CD4-positive, alpha-beta memory T cell (primary cell): ENCODE measurements at regions not wholly inside any gene's neighbourhood (a gene's known extent, or its start where the extent isn't known, plus 50 kb on each side); places are given as distances from the start of the nearest gene placed in this dataset.
"Not testable (repeated sequence)": the region's sequence is repeated elsewhere in the genome, so short reads cannot be mapped to it uniquely, and the experiment has no call there.

Experiments used
- CTCF ChIA-PET: fragments of 350-600 bp; sonication (Branson Sonifier 250); formaldehyde crosslinking; loops from one replicate; lab custom pipeline; 2021; ENCODE audit warnings: inconsistent platforms; ENCODE audit not compliant: partially characterized antibody; lab: Charles Lee
- POLR2A ChIA-PET: fragments of 350-600 bp; sonication (Branson Sonifier 250); formaldehyde crosslinking; loops from one replicate; lab custom pipeline; 2021; ENCODE audit not compliant: partially characterized antibody; lab: Charles Lee
- DNase-seq, 5 donors: peaks; one replicate each; pipeline versions ENCODE4 v3.0.0 to v3.0.0-alpha.2; 2020 to 2022; ENCODE audit warnings: mixed read lengths in 1 of 5
- H3K27ac ChIP-seq: one replicate; pipeline ENCODE4 v1.7.0; 2013; ENCODE audit warnings: low read depth, low read length
- H3K27me3 ChIP-seq: 2 replicates; pipeline ENCODE4 v1.7.0; 2013; ENCODE audit warnings: mild to moderate bottlenecking, low read length, moderate library complexity; ENCODE audit not compliant: insufficient read depth
- H3K36me3 ChIP-seq: 2 replicates; pipeline ENCODE4 v1.7.0; 2013; ENCODE audit warnings: mild to moderate bottlenecking, low read length, moderate library complexity; ENCODE audit not compliant: insufficient read depth
- H3K4me1 ChIP-seq: 2 replicates; pipeline ENCODE4 v1.7.0; 2013; ENCODE audit warnings: mild to moderate bottlenecking, low read length, moderate library complexity; ENCODE audit not compliant: insufficient read depth
- H3K4me3 ChIP-seq, 2 donors: one replicate each; pipeline ENCODE4 v1.7.0; 2013; ENCODE audit warnings: low read length in 2 of 2, mild to moderate bottlenecking in 1 of 2
- H3K9me3 ChIP-seq, 2 donors: one replicate each; pipeline ENCODE4 v1.7.0; 2013; ENCODE audit warnings: low read length in 2 of 2, control low read depth in 1 of 2; ENCODE audit not compliant: control insufficient read depth in 1 of 2
- H3K27ac Mint-ChIP-seq, 7 donors: one replicate each; pipeline ENCODE4 v1.8.0; 2020 to 2021; ENCODE audit warnings: mixed read lengths in 7 of 7, mild to moderate bottlenecking in 6 of 7, inconsistent platforms in 3 of 7, moderate library complexity in 3 of 7
- H3K27me3 Mint-ChIP-seq, 2 donors: one replicate each; pipeline ENCODE4 v1.8.0; 2020 to 2021; ENCODE audit warnings: mixed read lengths in 2 of 2
- H3K36me3 Mint-ChIP-seq, 2 donors: one replicate each; pipeline ENCODE4 v1.8.0; 2020 to 2021; ENCODE audit warnings: mixed read lengths in 2 of 2, inconsistent platforms in 1 of 2, mild to moderate bottlenecking in 1 of 2
- H3K4me1 Mint-ChIP-seq, 4 donors: one replicate each; pipeline ENCODE4 v1.8.0; 2020 to 2021; ENCODE audit warnings: mixed read lengths in 4 of 4, mild to moderate bottlenecking in 1 of 4
- H3K4me3 Mint-ChIP-seq, 8 donors: one replicate each; pipeline ENCODE4 v1.8.0; 2020 to 2021; ENCODE audit warnings: mixed read lengths in 8 of 8, mild to moderate bottlenecking in 7 of 8, moderate library complexity in 6 of 8, inconsistent platforms in 3 of 8
- H3K9me3 Mint-ChIP-seq, 8 donors: one replicate each; pipeline ENCODE4 v1.8.0; 2020 to 2021; ENCODE audit warnings: mixed read lengths in 8 of 8, mild to moderate bottlenecking in 5 of 8, inconsistent platforms in 3 of 8, moderate library complexity in 1 of 8
- intact Hi-C: fragments of 100-400 bp; cut with micrococcal nuclease; formaldehyde crosslinking; loops from one replicate; pipeline ENCODE4 v1.15.1; 2023

GRCh38 chr3:162605651-162606204, 1109.1 kb downstream of the OTOL1 start:
- no peak for DNase-seq
- Histone ChIP-seq H3K36me3 (no peaks in the 10 kb centered on the region), H3K4me1 (no peaks in the 10 kb centered on the region), H3K9me3 (no peaks in the 10 kb centered on the region), H3K27me3 (no peaks in the 10 kb centered on the region), H3K4me3 (no peak overlapping the region), H3K27ac (no peak overlapping the region)
- no peak overlapping the region for H3K27ac Mint-ChIP-seq
- no peaks in the 10 kb centered on the region for H3K36me3 Mint-ChIP-seq
- H3K9me3 Mint-ChIP-seq, result peaks cover 4 to 13% (median 8%) of the 10 kb centered on the region in 8 donors
- H3K4me3 Mint-ChIP-seq, result no peak overlapping the region
- POLR2A ChIA-PET, result no interaction called here
- H3K4me1 Mint-ChIP-seq, result no peaks in the 10 kb centered on the region
- no peaks in the 10 kb centered on the region for H3K27me3 Mint-ChIP-seq
- CTCF ChIA-PET, result no interaction called here
- intact Hi-C loops, result no loop called here

- Mint-ChIP-seq H3K4me1 (no peaks in the 10 kb centered on the region), H3K27ac (no peak overlapping the region), H3K36me3 (no peaks in the 10 kb centered on the region), H3K9me3 (peaks cover 0 to 7% (median 2%) of the 10 kb centered on the region in 8 donors), H3K4me3 (no peak overlapping the region), H3K27me3 (no peaks in the 10 kb centered on the region)
- intact Hi-C loops, result no loop called here
- Histone ChIP-seq H3K27ac (no peak overlapping the region), H3K9me3 (no peaks in the 10 kb centered on the region), H3K27me3 (no peaks in the 10 kb centered on the region), H3K4me3 (no peak overlapping the region), H3K36me3 (no peaks in the 10 kb centered on the region), H3K4me1 (no peaks in the 10 kb centered on the region)
- no peak for DNase-seq
- ChIA-PET CTCF (no interaction called here), POLR2A (no interaction called here)
These were observed 1113.7 kb downstream of the OTOL1 start for GRCh38 chr3:162610261-162610660.

GRCh38 chr3:162612991-162613390, 1116.4 kb downstream of the OTOL1 start:
- POLR2A ChIA-PET, result no interaction called here
- Mint-ChIP-seq H3K4me3 (no peak overlapping the region), H3K4me1 (no peaks in the 10 kb centered on the region), H3K36me3 (no peaks in the 10 kb centered on the region), H3K9me3 (peaks cover 0 to 5% (median under 1%) of the 10 kb centered on the region in 8 donors), H3K27me3 (no peaks in the 10 kb centered on the region), H3K27ac (no peak overlapping the region)
- Histone ChIP-seq H3K27ac (no peak overlapping the region), H3K36me3 (no peaks in the 10 kb centered on the region), H3K4me1 (no peaks in the 10 kb centered on the region), H3K27me3 (no peaks in the 10 kb centered on the region), H3K4me3 (no peak overlapping the region), H3K9me3 (no peaks in the 10 kb centered on the region)
- CTCF ChIA-PET, result no interaction called here
- no peak for DNase-seq
- intact Hi-C loops, result no loop called here

GRCh38 chr3:162626172-162626571, 1129.6 kb downstream of the OTOL1 start:
- no peak overlapping the region for H3K4me3 ChIP-seq
- no peaks in the 10 kb centered on the region for H3K4me1 Mint-ChIP-seq
- no peaks in the 10 kb centered on the region for H3K27me3 Mint-ChIP-seq
- no peaks in the 10 kb centered on the region for H3K36me3 Mint-ChIP-seq
- no peak overlapping the region for H3K27ac Mint-ChIP-seq
- no peak overlapping the region for H3K27ac ChIP-seq
- intact Hi-C loops, result no loop called here
- H3K4me3 Mint-ChIP-seq, result no peak overlapping the region
- peaks cover 2 to 19% (median 8%) of the 10 kb centered on the region in 8 donors for H3K9me3 Mint-ChIP-seq
- POLR2A ChIA-PET, result no interaction called here
- CTCF ChIA-PET, result no interaction called here
- no peaks in the 10 kb centered on the region for H3K27me3 ChIP-seq
- H3K4me1 ChIP-seq, result no peaks in the 10 kb centered on the region
- H3K36me3 ChIP-seq, result no peaks in the 10 kb centered on the region
- no peak for DNase-seq
- no peaks in the 10 kb centered on the region for H3K9me3 ChIP-seq

- CTCF ChIA-PET, result no interaction called here
- DNase-seq, result no peak
- H3K27ac Mint-ChIP-seq, result no peak overlapping the region
- H3K27ac ChIP-seq, result no peak overlapping the region
- no peaks in the 10 kb centered on the region for H3K36me3 Mint-ChIP-seq
- H3K9me3 Mint-ChIP-seq, result peaks cover 0 to 8% (median 4%) of the 10 kb centered on the region in 8 donors
- intact Hi-C loops, result no loop called here
- H3K4me1 Mint-ChIP-seq, result no peaks in the 10 kb centered on the region
- H3K36me3 ChIP-seq, result no peaks in the 10 kb centered on the region
- no peaks in the 10 kb centered on the region for H3K27me3 ChIP-seq
- no peak overlapping the region for H3K4me3 Mint-ChIP-seq
- H3K4me1 ChIP-seq, result no peaks in the 10 kb centered on the region
- no peaks in the 10 kb centered on the region for H3K27me3 Mint-ChIP-seq
- H3K4me3 ChIP-seq, result no peak overlapping the region
- POLR2A ChIA-PET, result no interaction called here
- no peaks in the 10 kb centered on the region for H3K9me3 ChIP-seq
These were observed 1131.9 kb downstream of the OTOL1 start for GRCh38 chr3:162628531-162628930.

- ChIA-PET CTCF (no interaction called here), POLR2A (no interaction called here)
- DNase-seq, result no peak
- Histone ChIP-seq H3K4me1 (no peaks in the 10 kb centered on the region), H3K9me3 (no peaks in the 10 kb centered on the region), H3K27ac (no peak overlapping the region), H3K27me3 (no peaks in the 10 kb centered on the region), H3K4me3 (no peak overlapping the region), H3K36me3 (no peaks in the 10 kb centered on the region)
- no peak overlapping the region for H3K4me3 Mint-ChIP-seq
- peaks cover 0 to 6% (median 3%) of the 10 kb centered on the region in 8 donors for H3K9me3 Mint-ChIP-seq
- H3K27ac Mint-ChIP-seq, result no peak overlapping the region
- H3K4me1 Mint-ChIP-seq, result no peaks in the 10 kb centered on the region
- intact Hi-C loops, result no loop called here
- no peaks in the 10 kb centered on the region for H3K36me3 Mint-ChIP-seq
- no peaks in the 10 kb centered on the region for H3K27me3 Mint-ChIP-seq
These were observed 1132.8 kb downstream of the OTOL1 start for GRCh38 chr3:162629372-162629771.

- H3K27ac Mint-ChIP-seq, result no peak overlapping the region
- CTCF ChIA-PET, result no interaction called here
- H3K9me3 ChIP-seq, result no peaks in the 10 kb centered on the region
- no peaks in the 10 kb centered on the region for H3K4me1 Mint-ChIP-seq
- H3K4me1 ChIP-seq, result no peaks in the 10 kb centered on the region
- no peak for DNase-seq
- no peak overlapping the region for H3K27ac ChIP-seq
- intact Hi-C loops, result no loop called here
- H3K36me3 Mint-ChIP-seq, result no peaks in the 10 kb centered on the region
- H3K4me3 Mint-ChIP-seq, result no peak overlapping the region
- no peaks in the 10 kb centered on the region for H3K36me3 ChIP-seq
- peaks cover 0 to 8% (median 3%) of the 10 kb centered on the region in 8 donors for H3K9me3 Mint-ChIP-seq
- POLR2A ChIA-PET, result no interaction called here
- no peak overlapping the region for H3K4me3 ChIP-seq
- no peaks in the 10 kb centered on the region for H3K27me3 Mint-ChIP-seq
- H3K27me3 ChIP-seq, result no peaks in the 10 kb centered on the region
These were observed 1136.1 kb downstream of the OTOL1 start for GRCh38 chr3:162632672-162633071.

- H3K4me1 Mint-ChIP-seq, H3K27me3 Mint-ChIP-seq, H3K27me3 ChIP-seq, H3K36me3 Mint-ChIP-seq, H3K4me1 ChIP-seq, H3K4me3 ChIP-seq, H3K4me3 Mint-ChIP-seq, CTCF ChIA-PET, H3K27ac Mint-ChIP-seq, POLR2A ChIA-PET, intact Hi-C loops, H3K9me3 ChIP-seq, H3K27ac ChIP-seq, DNase-seq, H3K36me3 ChIP-seq: not testable (repeated sequence)
- peaks cover 0 to 11% (median 3%) of the 10 kb centered on the region in 8 donors for H3K9me3 Mint-ChIP-seq
These were observed 1143.6 kb downstream of the OTOL1 start for GRCh38 chr3:162640208-162640607.
